ENCODE measurements at regions not wholly inside any gene's neighbourhood (a gene's known extent, or its start where the extent isn't known, plus 50 kb on each side); places are given as distances from the start of the nearest gene placed in this dataset.

- no peak for TF ChIP-seq ATF3 (CRISPR knock-in tag; conservative IDR thresholded peaks at IDR 0.05)
- TF ChIP-seq ETV6 (CRISPR knock-in tag; IDR thresholded peaks at IDR 0.05): no peak
- no peak for TF ChIP-seq ZBTB21 (CRISPR knock-in tag; IDR thresholded peaks at IDR 0.05; ENCODE audit: borderline replicate concordance)
- TF ChIP-seq MXD4 (CRISPR knock-in tag; IDR thresholded peaks at IDR 0.05; ENCODE audit: borderline replicate concordance): no peak
- TF ChIP-seq PREB (CRISPR knock-in tag; IDR thresholded peaks at IDR 0.05; ENCODE audit: borderline replicate concordance): no peak
- no peak for TF ChIP-seq JUN (CRISPR knock-in tag; IDR thresholded peaks at IDR 0.05)
- no peak for TF ChIP-seq FOXP1 (CRISPR knock-in tag; IDR thresholded peaks at IDR 0.05; ENCODE audit: borderline replicate concordance)
- no peak for TF ChIP-seq SMAD3 (CRISPR knock-in tag; IDR thresholded peaks at IDR 0.05; ENCODE audit: borderline replicate concordance)
- TF ChIP-seq, protein P1, sequence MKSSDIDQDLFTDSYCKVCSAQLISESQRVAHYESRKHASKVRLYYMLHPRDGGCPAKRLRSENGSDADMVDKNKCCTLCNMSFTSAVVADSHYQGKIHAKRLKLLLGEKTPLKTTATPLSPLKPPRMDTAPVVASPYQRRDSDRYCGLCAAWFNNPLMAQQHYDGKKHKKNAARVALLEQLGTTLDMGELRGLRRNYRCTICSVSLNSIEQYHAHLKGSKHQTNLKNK (CRISPR knock-in tag; IDR thresholded peaks at IDR 0.05): no peak
Observed at GRCh38 chr3:153330901-153331300, 168.9 kb downstream of the RAP2B start (continued).

DNA sequence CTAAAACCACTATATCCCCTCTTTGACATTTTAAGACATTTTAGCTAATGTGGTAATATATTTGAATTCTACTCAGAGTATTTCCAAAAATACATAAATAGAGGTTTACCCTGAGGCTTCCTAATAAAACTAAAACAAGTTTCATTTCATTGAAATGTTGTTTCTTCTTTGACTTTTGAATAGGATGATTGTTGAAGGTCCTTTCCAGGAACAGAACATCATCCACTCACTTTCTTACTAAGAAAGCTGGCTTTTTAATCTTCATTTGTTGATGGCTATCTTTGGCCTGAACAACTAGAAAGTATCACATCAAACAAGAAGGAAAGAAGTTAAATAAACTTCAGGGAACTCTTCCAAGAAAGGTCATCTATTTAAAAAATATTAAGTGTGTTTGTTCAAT is 169.7 kb downstream of the RAP2B start:
- ChIA-PET CTCF (no interaction called here), POLR2A (no interaction called here)
- TF ChIP-seq ATF1 (CRISPR knock-in tag; IDR thresholded peaks at IDR 0.05): no peak
- no peak overlapping the region for H3K27ac Mint-ChIP-seq
- DNase-seq (ENCODE audit: low spot score): no peak
- H3K27me3 Mint-ChIP-seq (ENCODE audit: low read depth): no peaks in the 10 kb centered on the region
- no peaks in the 10 kb centered on the region for H3K9me3 Mint-ChIP-seq
- no peak overlapping the region for H3K4me3 Mint-ChIP-seq
- H3K36me3 Mint-ChIP-seq: no peaks in the 10 kb centered on the region
- no peaks in the 10 kb centered on the region for H3K4me1 Mint-ChIP-seq
- ATAC-seq: no peak

GRCh38 chr3:153334558-153334957 is 172.5 kb downstream of the RAP2B start:
- ATAC-seq: no peak
- POLR2A ChIA-PET: no interaction called here
- H3K36me3 Mint-ChIP-seq: no peaks in the 10 kb centered on the region
- H3K4me1 Mint-ChIP-seq: no peaks in the 10 kb centered on the region
- DNase-seq (ENCODE audit: low spot score): no peak
- no peak overlapping the region for H3K4me3 Mint-ChIP-seq
- H3K27ac Mint-ChIP-seq: no peak overlapping the region
- CTCF ChIA-PET: no interaction called here
- peaks cover 11% of the 10 kb centered on the region for H3K9me3 Mint-ChIP-seq
- no peaks in the 10 kb centered on the region for H3K27me3 Mint-ChIP-seq (ENCODE audit: low read depth)
- no peak for TF ChIP-seq TP53 (CRISPR knock-in tag; IDR thresholded peaks at IDR 0.05)
- TF ChIP-seq ELF4 (CRISPR knock-in tag; IDR thresholded peaks at IDR 0.05; ENCODE audit: low read depth): no peak
- TF ChIP-seq, protein P2, sequence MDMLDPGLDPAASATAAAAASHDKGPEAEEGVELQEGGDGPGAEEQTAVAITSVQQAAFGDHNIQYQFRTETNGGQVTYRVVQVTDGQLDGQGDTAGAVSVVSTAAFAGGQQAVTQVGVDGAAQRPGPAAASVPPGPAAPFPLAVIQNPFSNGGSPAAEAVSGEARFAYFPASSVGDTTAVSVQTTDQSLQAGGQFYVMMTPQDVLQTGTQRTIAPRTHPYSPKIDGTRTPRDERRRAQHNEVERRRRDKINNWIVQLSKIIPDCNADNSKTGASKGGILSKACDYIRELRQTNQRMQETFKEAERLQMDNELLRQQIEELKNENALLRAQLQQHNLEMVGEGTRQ (CRISPR knock-in tag; IDR thresholded peaks at IDR 0.05): no peak
- no peak for TF ChIP-seq CBFB (CRISPR knock-in tag; IDR thresholded peaks at IDR 0.05; ENCODE audit: low read depth)
- no peak for TF ChIP-seq ZNF317 (CRISPR knock-in tag; IDR thresholded peaks at IDR 0.05; ENCODE audit: borderline replicate concordance, low read depth)
- no peak for TF ChIP-seq OVOL2 (CRISPR knock-in tag; IDR thresholded peaks at IDR 0.05; ENCODE audit: borderline replicate concordance)
- TF ChIP-seq, protein P3, sequence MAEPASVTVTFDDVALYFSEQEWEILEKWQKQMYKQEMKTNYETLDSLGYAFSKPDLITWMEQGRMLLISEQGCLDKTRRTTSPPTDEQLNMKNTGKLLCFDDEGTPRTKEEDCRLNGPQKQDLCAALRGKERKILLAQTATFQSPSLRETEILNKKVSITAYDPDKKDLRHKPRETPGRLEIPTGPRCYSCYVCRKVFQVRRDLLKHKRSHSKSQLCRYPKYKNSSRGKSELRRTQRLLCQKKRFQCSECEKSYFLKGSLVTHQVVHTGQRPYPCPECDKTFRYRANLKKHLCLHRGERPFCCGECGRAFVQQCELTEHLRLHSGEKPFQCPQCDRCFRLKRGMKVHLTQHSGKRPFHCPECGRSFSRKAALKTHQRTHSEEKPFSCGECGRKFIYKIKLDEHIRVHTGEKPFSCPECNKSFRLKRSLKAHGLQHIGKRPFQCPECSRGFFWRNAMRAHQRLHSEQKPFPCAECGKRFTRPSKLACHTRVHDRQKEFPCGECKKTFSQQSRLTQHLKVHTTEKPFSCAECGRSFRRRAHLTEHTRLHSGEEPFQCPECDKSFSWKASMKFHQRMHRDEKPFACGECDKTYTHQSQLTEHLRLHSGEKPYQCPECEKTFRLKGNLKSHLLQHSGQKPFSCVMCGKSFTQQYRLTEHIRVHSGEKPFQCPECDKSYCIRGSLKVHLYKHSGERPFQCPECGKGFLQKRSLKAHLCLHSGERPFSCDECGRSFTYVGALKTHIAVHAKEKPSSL (CRISPR knock-in tag; conservative IDR thresholded peaks at IDR 0.05): no peak
- TF ChIP-seq, protein P4, sequence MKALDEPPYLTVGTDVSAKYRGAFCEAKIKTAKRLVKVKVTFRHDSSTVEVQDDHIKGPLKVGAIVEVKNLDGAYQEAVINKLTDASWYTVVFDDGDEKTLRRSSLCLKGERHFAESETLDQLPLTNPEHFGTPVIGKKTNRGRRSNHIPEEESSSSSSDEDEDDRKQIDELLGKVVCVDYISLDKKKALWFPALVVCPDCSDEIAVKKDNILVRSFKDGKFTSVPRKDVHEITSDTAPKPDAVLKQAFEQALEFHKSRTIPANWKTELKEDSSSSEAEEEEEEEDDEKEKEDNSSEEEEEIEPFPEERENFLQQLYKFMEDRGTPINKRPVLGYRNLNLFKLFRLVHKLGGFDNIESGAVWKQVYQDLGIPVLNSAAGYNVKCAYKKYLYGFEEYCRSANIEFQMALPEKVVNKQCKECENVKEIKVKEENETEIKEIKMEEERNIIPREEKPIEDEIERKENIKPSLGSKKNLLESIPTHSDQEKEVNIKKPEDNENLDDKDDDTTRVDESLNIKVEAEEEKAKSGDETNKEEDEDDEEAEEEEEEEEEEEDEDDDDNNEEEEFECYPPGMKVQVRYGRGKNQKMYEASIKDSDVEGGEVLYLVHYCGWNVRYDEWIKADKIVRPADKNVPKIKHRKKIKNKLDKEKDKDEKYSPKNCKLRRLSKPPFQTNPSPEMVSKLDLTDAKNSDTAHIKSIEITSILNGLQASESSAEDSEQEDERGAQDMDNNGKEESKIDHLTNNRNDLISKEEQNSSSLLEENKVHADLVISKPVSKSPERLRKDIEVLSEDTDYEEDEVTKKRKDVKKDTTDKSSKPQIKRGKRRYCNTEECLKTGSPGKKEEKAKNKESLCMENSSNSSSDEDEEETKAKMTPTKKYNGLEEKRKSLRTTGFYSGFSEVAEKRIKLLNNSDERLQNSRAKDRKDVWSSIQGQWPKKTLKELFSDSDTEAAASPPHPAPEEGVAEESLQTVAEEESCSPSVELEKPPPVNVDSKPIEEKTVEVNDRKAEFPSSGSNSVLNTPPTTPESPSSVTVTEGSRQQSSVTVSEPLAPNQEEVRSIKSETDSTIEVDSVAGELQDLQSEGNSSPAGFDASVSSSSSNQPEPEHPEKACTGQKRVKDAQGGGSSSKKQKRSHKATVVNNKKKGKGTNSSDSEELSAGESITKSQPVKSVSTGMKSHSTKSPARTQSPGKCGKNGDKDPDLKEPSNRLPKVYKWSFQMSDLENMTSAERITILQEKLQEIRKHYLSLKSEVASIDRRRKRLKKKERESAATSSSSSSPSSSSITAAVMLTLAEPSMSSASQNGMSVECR (CRISPR knock-in tag; IDR thresholded peaks at IDR 0.05; ENCODE audit: borderline replicate concordance): no peak
- TF ChIP-seq EMX1 (CRISPR knock-in tag; IDR thresholded peaks at IDR 0.05): no peak
- TF ChIP-seq, protein P5, sequence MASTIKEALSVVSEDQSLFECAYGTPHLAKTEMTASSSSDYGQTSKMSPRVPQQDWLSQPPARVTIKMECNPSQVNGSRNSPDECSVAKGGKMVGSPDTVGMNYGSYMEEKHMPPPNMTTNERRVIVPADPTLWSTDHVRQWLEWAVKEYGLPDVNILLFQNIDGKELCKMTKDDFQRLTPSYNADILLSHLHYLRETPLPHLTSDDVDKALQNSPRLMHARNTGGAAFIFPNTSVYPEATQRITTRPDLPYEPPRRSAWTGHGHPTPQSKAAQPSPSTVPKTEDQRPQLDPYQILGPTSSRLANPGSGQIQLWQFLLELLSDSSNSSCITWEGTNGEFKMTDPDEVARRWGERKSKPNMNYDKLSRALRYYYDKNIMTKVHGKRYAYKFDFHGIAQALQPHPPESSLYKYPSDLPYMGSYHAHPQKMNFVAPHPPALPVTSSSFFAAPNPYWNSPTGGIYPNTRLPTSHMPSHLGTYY (CRISPR knock-in tag; IDR thresholded peaks at IDR 0.05): no peak
- TF ChIP-seq SMAD4 (CRISPR knock-in tag; IDR thresholded peaks at IDR 0.05): no peak

Data from WTC11 (cell line).